ENCODE measurements at regions not wholly inside any gene's neighbourhood (a gene's known extent, or its start where the extent isn't known, plus 50 kb on each side); places are given as distances from the start of the nearest gene placed in this dataset.

GRCh38 chr4:56731857-56732256 is 50.8 kb upstream of the HOPX start:
- no peak for DNase-seq
- no peak overlapping the region for H4K5ac ChIP-seq (ENCODE audit: low read depth, low read length)
- no peak overlapping the region for H3K4ac ChIP-seq (ENCODE audit: low read depth, low read length)
- no peak overlapping the region for H4K91ac ChIP-seq (ENCODE audit: insufficient read depth, low read depth, low read length)
- no peak overlapping the region for H2BK20ac ChIP-seq (ENCODE audit: low read depth, low read length)
- H3K4me1 ChIP-seq (ENCODE audit: control insufficient read depth, insufficient read depth, low read length): peaks cover 2% of the 10 kb centered on the region; the same call in 1 of the 2 replicates
- no peak overlapping the region for H3K18ac ChIP-seq (ENCODE audit: low read depth, low read length)
- POLR2A ChIA-PET (ENCODE audit: unreplicated experiment): interaction anchor here (0.6 kb wide), 2 partner anchors 67 to 144 kb away, joined by 8 to 9 read pairs; no protein-coding TSS in a partner anchor
- no peak overlapping the region for H3K9ac ChIP-seq (ENCODE audit: low read depth, low read length)
- 60% methylated on average over 2 of the region's 8 CpGs; no CpG with 5 or more reads in 1 of the 2 experiments for WGBS, 2 experiments (ENCODE audit: extremely low coverage in 2 of 2, insufficient read length in 1 of 2)
- no peaks in the 10 kb centered on the region for H4K20me1 ChIP-seq (ENCODE audit: insufficient read depth, low read length)
- no peak for TF ChIP-seq BHLHE40 (IDR thresholded peaks at IDR 0.05; ENCODE audit: low read depth, low read length)
- no peak for TF ChIP-seq MXI1 (IDR thresholded peaks at IDR 0.05; ENCODE audit: borderline replicate concordance, low read depth, low read length)
- no peak for TF ChIP-seq CEBPB (IDR thresholded peaks at IDR 0.05; ENCODE audit: low read depth, low read length)
- TF ChIP-seq RAD21 (IDR thresholded peaks at IDR 0.05; ENCODE audit: low read length): no peak
- TF ChIP-seq CHD1 (IDR thresholded peaks at IDR 0.05; ENCODE audit: low read depth, low read length): no peak
- TF ChIP-seq SMC3 (IDR thresholded peaks at IDR 0.05; ENCODE audit: low read depth, low read length): no peak
- TF ChIP-seq FOS (IDR thresholded peaks at IDR 0.05; ENCODE audit: low read depth, low read length): no peak
- TF ChIP-seq POLR2A (IDR thresholded peaks at IDR 0.05; ENCODE audit: low read depth, low read length): no peak
- no peak for TF ChIP-seq CTCF (conservative IDR thresholded peaks at IDR 0.05; ENCODE audit: low read depth, low read length)
- no peak for TF ChIP-seq MAFK (IDR thresholded peaks at IDR 0.05; ENCODE audit: low read depth, low read length)
- no peak for TF ChIP-seq MAZ (IDR thresholded peaks at IDR 0.05; ENCODE audit: borderline replicate concordance, low read depth, low read length)
- no peak for ATAC-seq (ENCODE audit: low read depth)
- H3K14ac ChIP-seq (replicated peaks; ENCODE audit: low read depth, low read length): no peak overlapping the region
- H2BK5ac ChIP-seq (ENCODE audit: low read depth, low read length, poor library complexity, severe bottlenecking): no peak overlapping the region
- intact Hi-C loops (cut with micrococcal nuclease) (no loop called here), dilution Hi-C loops (cut with HindIII; ENCODE audit: low sequenced_read_pairs, unreplicated experiment) (no loop called here), in situ Hi-C loops (cut with MboI; ENCODE audit: low sequenced_read_pairs) (no loop called here)
- H3K9me3 ChIP-seq (ENCODE audit: control insufficient read depth, insufficient read depth, low read length): no peaks in the 10 kb centered on the region
- H3K9me1 ChIP-seq (ENCODE audit: insufficient read depth, low read length): 0 out of 2 replicates have a peak, but pooled peaks cover 3% of the 10 kb centered on the region
- H3K27me3 ChIP-seq (ENCODE audit: control insufficient read depth, insufficient read depth, low read length): no peaks in the 10 kb centered on the region; the same call in none of the 2 replicates
- no peaks in the 10 kb centered on the region for H3K36me3 ChIP-seq (ENCODE audit: control insufficient read depth, insufficient read depth, low read length)
- no peak overlapping the region for H2BK120ac ChIP-seq (ENCODE audit: low read depth, low read length)
- H3K79me1 ChIP-seq (ENCODE audit: low read depth in 1 of 2, low read length in 2 of 2): no peaks in the 10 kb centered on the region
- no peak overlapping the region for H2AK5ac ChIP-seq (ENCODE audit: low read depth, low read length)
- CTCF ChIA-PET: interaction anchor here (1.1 kb wide), 1 partner anchor 26 kb away, joined by 6 read pairs; no protein-coding TSS in a partner anchor
- BruUV-seq (replicated peaks): no TSS peak
- H2AFZ ChIP-seq (replicated peaks; ENCODE audit: low read length, poor library complexity): peak overlapping the region; percentile 3
- H4K8ac ChIP-seq (ENCODE audit: low read depth in 2 of 2, low read length in 2 of 2): no peak overlapping the region
- no peak overlapping the region for H3K27ac ChIP-seq (ENCODE audit: insufficient read depth, low read length)
- H2AK9ac ChIP-seq (replicated peaks; ENCODE audit: low read depth, low read length, poor library complexity): no peak overlapping the region
- no peak overlapping the region for H3K56ac ChIP-seq (ENCODE audit: extremely low read depth, insufficient read depth, low read length)
- no peak overlapping the region for H2BK15ac ChIP-seq (ENCODE audit: low read depth, low read length)
- no peak overlapping the region for H3K4me2 ChIP-seq (ENCODE audit: low read depth, low read length)
- no peak overlapping the region for H3K4me3 ChIP-seq (ENCODE audit: insufficient read depth, low read depth, low read length)
- H3K23ac ChIP-seq (ENCODE audit: low read depth, low read length): no peak overlapping the region

All from IMR-90 (cell line).